WTC11 (cell line): ENCODE measurements at regions not wholly inside any gene's neighbourhood (a gene's known extent, or its start where the extent isn't known, plus 50 kb on each side); places are given as distances from the start of the nearest gene placed in this dataset.

Experiments
- ATAC-seq: fragments of 200-7000 bp; cut with Tn5 transposase; 2 replicates; pipeline ENCODE4 v1.10.0; 2021; ENCODE audit warnings: mild to moderate bottlenecking, moderate library complexity
- CTCF ChIA-PET: fragments of 300-600 bp; sonication (Branson Sonifier 250); formaldehyde crosslinking; loops from one replicate; lab custom pipeline; 2021; ENCODE audit warnings: antibody characterized with exemption; lab: Charles Lee
- POLR2A ChIA-PET: fragments of 350-600 bp; sonication (Branson Sonifier 250); formaldehyde crosslinking; loops from one replicate; lab custom pipeline; 2021; ENCODE audit warnings: antibody characterized with exemption; lab: Charles Lee
- DNase-seq: peaks from one replicate; pipeline ENCODE4 v3.0.0; 2021; ENCODE audit warnings: low spot score
- H3K27ac Mint-ChIP-seq: 2 replicates; pipeline ENCODE4 v1.8.0; 2021; ENCODE audit warnings: mixed read lengths
- H3K27me3 Mint-ChIP-seq: 2 replicates; pipeline ENCODE4 v1.8.0; 2021; ENCODE audit warnings: low read depth, mild to moderate bottlenecking, moderate library complexity, mixed read lengths
- H3K36me3 Mint-ChIP-seq: 2 replicates; pipeline ENCODE4 v1.8.0; 2021; ENCODE audit warnings: mixed read lengths
- H3K4me1 Mint-ChIP-seq: 2 replicates; pipeline ENCODE4 v1.8.0; 2022; ENCODE audit warnings: mixed read lengths
- H3K4me3 Mint-ChIP-seq: 2 replicates; pipeline ENCODE4 v1.8.0; 2021; ENCODE audit warnings: mild to moderate bottlenecking, moderate library complexity, mixed read lengths
- H3K9me3 Mint-ChIP-seq: 2 replicates; pipeline ENCODE4 v1.8.0; 2021; ENCODE audit warnings: mixed read lengths
- ATF6 ChIP-seq: sonication (generic); formaldehyde crosslinking; IDR thresholded peaks from 2 replicates; pipeline ENCODE4 v1.8.1; 2023; ENCODE audit warnings: mild to moderate bottlenecking, missing genetic modification reagents
- CREB1 ChIP-seq: sonication (generic); formaldehyde crosslinking; IDR thresholded peaks from 2 replicates; pipeline ENCODE4 v1.8.0; 2023; ENCODE audit warnings: mild to moderate bottlenecking, missing genetic modification reagents
- CREM ChIP-seq: sonication (generic); formaldehyde crosslinking; IDR thresholded peaks from 2 replicates; pipeline ENCODE4 v1.8.1; 2022; ENCODE audit warnings: mild to moderate bottlenecking, missing genetic modification reagents, moderate library complexity
- E2F4 ChIP-seq: sonication (generic); formaldehyde crosslinking; IDR thresholded peaks from 2 replicates; pipeline ENCODE4 v1.8.1; 2022; ENCODE audit warnings: low read depth, mild to moderate bottlenecking, moderate library complexity, missing genetic modification reagents, borderline replicate concordance
- ERG ChIP-seq: fragments of 250-450 bp; sonication (Bioruptor Pico); IDR thresholded peaks from 2 replicates; pipeline ENCODE4 v1.8.0; 2021; ENCODE audit warnings: mild to moderate bottlenecking
- GRHL2 ChIP-seq: fragments of 250-450 bp; sonication (Bioruptor Pico); IDR thresholded peaks from 2 replicates; pipeline ENCODE4 v1.8.0; 2022; ENCODE audit warnings: mild to moderate bottlenecking, moderate library complexity; ENCODE audit not compliant: insufficient replicate concordance, severe bottlenecking
- HMGA2 ChIP-seq: fragments of 250-450 bp; sonication (Bioruptor Pico); IDR thresholded peaks from 2 replicates; pipeline ENCODE4 v1.4.0; 2021; ENCODE audit warnings: mild to moderate bottlenecking, moderate library complexity
- MXD4 ChIP-seq: fragments of 250-450 bp; sonication (Bioruptor Pico); IDR thresholded peaks from 2 replicates; pipeline ENCODE4 v1.8.0; 2021; ENCODE audit warnings: mild to moderate bottlenecking, moderate library complexity, borderline replicate concordance
- NFE2L1 ChIP-seq: sonication (generic); formaldehyde crosslinking; IDR thresholded peaks from 2 replicates; pipeline ENCODE4 v1.8.1; 2023; ENCODE audit warnings: missing genetic modification reagents
- PRRX2 ChIP-seq: fragments of 250-450 bp; sonication (Bioruptor Pico); IDR thresholded peaks from 2 replicates; pipeline ENCODE4 v1.8.0; 2021; ENCODE audit warnings: mild to moderate bottlenecking
- STAT6 ChIP-seq: sonication (generic); formaldehyde crosslinking; conservative IDR thresholded peaks from 2 replicates; pipeline ENCODE4 v1.8.1; 2023; ENCODE audit warnings: mild to moderate bottlenecking, low read depth, missing genetic modification reagents, moderate library complexity
- TCF7 ChIP-seq: sonication (generic); formaldehyde crosslinking; IDR thresholded peaks from 2 replicates; pipeline ENCODE4 v1.8.0; 2022; ENCODE audit warnings: mild to moderate bottlenecking, low read depth, missing genetic modification reagents, moderate library complexity
- TEAD4 ChIP-seq: sonication (generic); formaldehyde crosslinking; IDR thresholded peaks from 2 replicates; pipeline ENCODE4 v1.8.0; 2022; ENCODE audit warnings: mild to moderate bottlenecking, missing genetic modification reagents
- TP53 ChIP-seq: sonication (generic); formaldehyde crosslinking; IDR thresholded peaks from 2 replicates; pipeline ENCODE4 v1.8.1; 2023; ENCODE audit warnings: mild to moderate bottlenecking, missing genetic modification reagents
- ZNF232 ChIP-seq: sonication (generic); formaldehyde crosslinking; IDR thresholded peaks from 2 replicates; pipeline ENCODE4 v1.8.0; 2022; ENCODE audit warnings: mild to moderate bottlenecking, missing genetic modification reagents
- ZNF317 ChIP-seq: sonication (generic); formaldehyde crosslinking; IDR thresholded peaks from 2 replicates; pipeline ENCODE4 v1.8.1; 2023; ENCODE audit warnings: low read depth, mild to moderate bottlenecking, moderate library complexity, missing genetic modification reagents, borderline replicate concordance
- ZNF396 ChIP-seq: fragments of 250-450 bp; sonication (Bioruptor Pico); IDR thresholded peaks from 2 replicates; pipeline ENCODE4 v1.8.0; 2021; ENCODE audit warnings: mild to moderate bottlenecking, moderate library complexity, borderline replicate concordance
- ZNF416 ChIP-seq: fragments of 250-450 bp; sonication (Bioruptor Pico); IDR thresholded peaks from 2 replicates; pipeline ENCODE4 v1.9.0; 2021; ENCODE audit warnings: mild to moderate bottlenecking, inconsistent platforms
- ZNF423 ChIP-seq: fragments of 250-450 bp; sonication (Bioruptor Pico); IDR thresholded peaks from 2 replicates; pipeline ENCODE4 v2.1.2; 2022; ENCODE audit warnings: mild to moderate bottlenecking, moderate library complexity
- ZNF671 ChIP-seq: fragments of 250-450 bp; sonication (Bioruptor Pico); IDR thresholded peaks from 2 replicates; pipeline ENCODE4 v1.8.0; 2021; ENCODE audit warnings: mild to moderate bottlenecking
- ZSCAN18 ChIP-seq: fragments of 250-450 bp; sonication (Bioruptor Pico); IDR thresholded peaks from 2 replicates; pipeline ENCODE4 v2.1.2; 2022; ENCODE audit warnings: mild to moderate bottlenecking, moderate library complexity

- H3K27ac Mint-ChIP-seq: no peak overlapping the region
- no peak; the same call in 1 of the 2 replicates for ATAC-seq
- no peak overlapping the region for H3K4me3 Mint-ChIP-seq
- ChIA-PET CTCF (no interaction called here), POLR2A (no interaction called here)
- H3K27me3 Mint-ChIP-seq: peaks cover 24% of the 10 kb centered on the region
- peaks cover 24% of the 10 kb centered on the region for H3K9me3 Mint-ChIP-seq
- TF ChIP-seq TEAD4 (no peak), PRRX2 (CRISPR knock-in tag) (no peak), E2F4 (CRISPR knock-in tag) (no peak), CREM (CRISPR knock-in tag) (no peak)
- H3K4me1 Mint-ChIP-seq: peaks cover 3% of the 10 kb centered on the region
- no peak for DNase-seq
- peaks cover 14% of the 10 kb centered on the region for H3K36me3 Mint-ChIP-seq
These were observed 589.9 kb upstream of the BOD1L1 start for GRCh38 chr4:14217401-14217800.

GRCh38 chr4:14218641-14219040 lies 591.1 kb upstream of the BOD1L1 start:
- peaks cover 3% of the 10 kb centered on the region for H3K36me3 Mint-ChIP-seq
- ATAC-seq: no peak

GRCh38 chr4:14221176-14221575 lies 593.7 kb upstream of the BOD1L1 start:
- Mint-ChIP-seq H3K9me3 (no peaks in the 10 kb centered on the region), H3K4me3 (no peak overlapping the region), H3K27me3 (peaks cover 55% of the 10 kb centered on the region), H3K27ac (no peak overlapping the region), H3K4me1 (peaks cover 10% of the 10 kb centered on the region), H3K36me3 (peaks cover 3% of the 10 kb centered on the region; the same call in 1 of the 2 replicates)
- CTCF ChIA-PET: no interaction called here
- POLR2A ChIA-PET: no interaction called here
- no peak for ATAC-seq
- no peak for DNase-seq
- TF ChIP-seq ATF6 (CRISPR knock-in tag) (no peak), TCF7 (CRISPR knock-in tag) (no peak), ZNF416 (CRISPR knock-in tag) (no peak), STAT6 (CRISPR knock-in tag) (no peak), ZNF317 (CRISPR knock-in tag) (no peak), ZNF396 (no peak)

More at GRCh38 chr4:14218641-14219040, 591.1 kb upstream of the BOD1L1 start:
- DNase-seq: no peak
- H3K4me3 Mint-ChIP-seq: no peak overlapping the region
- CTCF ChIA-PET: no interaction called here
- H3K4me1 Mint-ChIP-seq: peaks cover 3% of the 10 kb centered on the region
- no peak overlapping the region for H3K27ac Mint-ChIP-seq
- peaks cover 31% of the 10 kb centered on the region for H3K27me3 Mint-ChIP-seq
- POLR2A ChIA-PET: no interaction called here
- peaks cover 13% of the 10 kb centered on the region for H3K9me3 Mint-ChIP-seq
- no peak for TF ChIP-seq ZNF423
- TF ChIP-seq ATF6 (CRISPR knock-in tag): no peak
- TF ChIP-seq CREB1 (CRISPR knock-in tag): no peak
- no peak for TF ChIP-seq ZNF232
- TF ChIP-seq ZSCAN18 (CRISPR knock-in tag): no peak
- TF ChIP-seq NFE2L1: no peak
- no peak for TF ChIP-seq MXD4 (CRISPR knock-in tag)
- TF ChIP-seq ERG: no peak
- TF ChIP-seq TP53 (CRISPR knock-in tag): no peak
- TF ChIP-seq GRHL2: no peak
- TF ChIP-seq ZNF671 (CRISPR knock-in tag): no peak
- TF ChIP-seq HMGA2 (CRISPR knock-in tag): no peak
